Caco-2 (cell line): ENCODE measurements at regions not wholly inside any gene's neighbourhood (a gene's known extent, or its start where the extent isn't known, plus 50 kb on each side); places are given as distances from the start of the nearest gene placed in this dataset.
"Not testable (repeated sequence)": the region's sequence is repeated elsewhere in the genome, so short reads cannot be mapped to it uniquely, and the experiment has no call there.

Experiments
- BruUV-seq: library from RNA; stranded (reverse); fragments of 400-500 nt; replicated peaks from 2 replicates; lab custom pipeline; 2021; lab: Mats Ljungman, UMichigan
- CTCF ChIA-PET: fragments of 300-600 bp; sonication (Branson Sonifier 250); formaldehyde crosslinking; loops from one replicate; lab custom pipeline; 2022; ENCODE audit warnings: antibody characterized with exemption; lab: Charles Lee
- POLR2A ChIA-PET: fragments of 300-600 bp; sonication (Branson Sonifier 250); formaldehyde crosslinking; loops from one replicate; lab custom pipeline; 2022; ENCODE audit warnings: antibody characterized with exemption; lab: Charles Lee
- DNase-seq, 2 experiments: peaks; one replicate each; pipeline versions ENCODE4 v3.0.0 to v3.0.0-alpha.2; 2020 to 2022
- H3K27me3 ChIP-seq: replicated peaks from 2 replicates; pipeline ENCODE4 v1.6.0; 2011; ENCODE audit warnings: low read length; ENCODE audit not compliant: control insufficient read depth, insufficient read depth
- H3K36me3 ChIP-seq: 2 replicates; pipeline ENCODE4 v1.5.1; 2011; ENCODE audit warnings: low read length; ENCODE audit not compliant: control insufficient read depth, insufficient read depth
- H3K4me1 ChIP-seq: fragments of 250-450 bp; sonication (Bioruptor Pico); 2 replicates; pipeline ENCODE4 v1.5.1; 2020; ENCODE audit warnings: mild to moderate bottlenecking
- H3K4me3 ChIP-seq: 2 replicates; pipeline ENCODE4 v1.5.1; 2011; ENCODE audit warnings: low read depth, mild to moderate bottlenecking, control low read depth, low read length
- H3K9me3 ChIP-seq: fragments of 250-450 bp; sonication (Bioruptor Pico); 2 replicates; pipeline ENCODE4 v1.5.1; 2020; ENCODE audit warnings: mild to moderate bottlenecking, moderate library complexity
- H3K27ac Mint-ChIP-seq: one replicate; pipeline ENCODE4 v1.8.0; 2022; ENCODE audit warnings: mixed read lengths; ENCODE audit not compliant: unreplicated experiment
- H3K27me3 Mint-ChIP-seq: one replicate; pipeline ENCODE4 v1.8.0; 2022; ENCODE audit warnings: mixed read lengths; ENCODE audit not compliant: insufficient read depth, unreplicated experiment
- H3K36me3 Mint-ChIP-seq: one replicate; pipeline ENCODE4 v1.8.0; 2022; ENCODE audit warnings: mild to moderate bottlenecking, mixed read lengths; ENCODE audit not compliant: insufficient read depth, unreplicated experiment
- H3K4me1 Mint-ChIP-seq: one replicate; pipeline ENCODE4 v1.8.0; 2022; ENCODE audit warnings: low read depth, mixed read lengths; ENCODE audit not compliant: unreplicated experiment
- H3K4me3 Mint-ChIP-seq: one replicate; pipeline ENCODE4 v1.8.0; 2022; ENCODE audit warnings: mild to moderate bottlenecking, moderate library complexity, mixed read lengths; ENCODE audit not compliant: unreplicated experiment
- H3K9me3 Mint-ChIP-seq: one replicate; pipeline ENCODE4 v1.8.0; 2022; ENCODE audit warnings: mixed read lengths; ENCODE audit not compliant: unreplicated experiment
- intact Hi-C: fragments of 100-400 bp; cut with micrococcal nuclease; formaldehyde crosslinking; loops from one replicate; pipeline ENCODE4 v1.10.0; 2022; ENCODE audit not compliant: unreplicated experiment
- TF ChIP-seq, protein P1 (sequence below), 2 experiments: fragments of 200-600 bp in 1 of 2; IDR thresholded peaks; 1 replicate in 1 of 2; 2 replicates in 1 of 2; pipeline versions ENCODE4 v1.5.1 to v1.8.0; 2011 to 2022; ENCODE audit warnings: antibody characterized with exemption in 1 of 2, control low read depth in 1 of 2, inconsistent platforms in 1 of 2, low read depth in 1 of 2, low read length in 1 of 2, mild to moderate bottlenecking in 1 of 2, moderate library complexity in 1 of 2; ENCODE audit not compliant: insufficient read depth in 1 of 2, severe bottlenecking in 1 of 2, unreplicated experiment in 1 of 2

DNA sequence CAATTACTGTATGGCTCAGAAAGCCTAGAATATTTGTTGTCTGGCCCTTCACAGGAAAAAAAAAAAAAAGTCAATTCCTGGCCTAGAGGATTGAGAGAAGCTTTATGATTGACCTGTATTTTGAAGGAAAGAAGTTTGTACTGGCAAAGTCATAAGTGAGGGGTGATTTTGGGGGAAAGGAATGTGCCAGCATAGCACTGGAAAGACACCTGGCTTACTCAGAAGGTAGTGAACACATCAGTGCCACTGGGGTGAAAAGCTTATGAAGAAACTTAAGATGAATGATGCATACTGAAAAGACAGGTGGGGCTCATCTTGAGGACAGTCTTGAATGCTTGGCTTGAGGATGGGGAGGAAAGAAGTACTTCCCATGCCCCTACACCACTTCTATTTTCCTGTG, 127.9 kb upstream of the RASA1 start:
- ChIA-PET POLR2A (no interaction called here), CTCF (no interaction called here)
- Mint-ChIP-seq H3K9me3 (no peaks in the 10 kb centered on the region), H3K27me3 (peaks cover 3% of the 10 kb centered on the region), H3K27ac (no peak overlapping the region), H3K4me3 (no peak overlapping the region), H3K4me1 (no peaks in the 10 kb centered on the region), H3K36me3 (no peaks in the 10 kb centered on the region)
- TF ChIP-seq, protein P1, sequence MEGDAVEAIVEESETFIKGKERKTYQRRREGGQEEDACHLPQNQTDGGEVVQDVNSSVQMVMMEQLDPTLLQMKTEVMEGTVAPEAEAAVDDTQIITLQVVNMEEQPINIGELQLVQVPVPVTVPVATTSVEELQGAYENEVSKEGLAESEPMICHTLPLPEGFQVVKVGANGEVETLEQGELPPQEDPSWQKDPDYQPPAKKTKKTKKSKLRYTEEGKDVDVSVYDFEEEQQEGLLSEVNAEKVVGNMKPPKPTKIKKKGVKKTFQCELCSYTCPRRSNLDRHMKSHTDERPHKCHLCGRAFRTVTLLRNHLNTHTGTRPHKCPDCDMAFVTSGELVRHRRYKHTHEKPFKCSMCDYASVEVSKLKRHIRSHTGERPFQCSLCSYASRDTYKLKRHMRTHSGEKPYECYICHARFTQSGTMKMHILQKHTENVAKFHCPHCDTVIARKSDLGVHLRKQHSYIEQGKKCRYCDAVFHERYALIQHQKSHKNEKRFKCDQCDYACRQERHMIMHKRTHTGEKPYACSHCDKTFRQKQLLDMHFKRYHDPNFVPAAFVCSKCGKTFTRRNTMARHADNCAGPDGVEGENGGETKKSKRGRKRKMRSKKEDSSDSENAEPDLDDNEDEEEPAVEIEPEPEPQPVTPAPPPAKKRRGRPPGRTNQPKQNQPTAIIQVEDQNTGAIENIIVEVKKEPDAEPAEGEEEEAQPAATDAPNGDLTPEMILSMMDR (IDR thresholded peaks at IDR 0.05; ENCODE audit: insufficient read depth in 1 of 2, low read depth in 1 of 2, low read length in 1 of 2, severe bottlenecking in 1 of 2, unreplicated experiment in 1 of 2): no peak
- intact Hi-C loops: no loop called here
- 0 out of 2 replicates have a peak, but pooled peaks cover 2% of the 10 kb centered on the region for H3K4me1 ChIP-seq
- no peaks in the 10 kb centered on the region for H3K27me3 ChIP-seq
- no peak overlapping the region for H3K4me3 ChIP-seq
- DNase-seq: no peak
- no TSS peak for BruUV-seq
- H3K36me3 ChIP-seq: no peaks in the 10 kb centered on the region
- no peaks in the 10 kb centered on the region for H3K9me3 ChIP-seq

DNA sequence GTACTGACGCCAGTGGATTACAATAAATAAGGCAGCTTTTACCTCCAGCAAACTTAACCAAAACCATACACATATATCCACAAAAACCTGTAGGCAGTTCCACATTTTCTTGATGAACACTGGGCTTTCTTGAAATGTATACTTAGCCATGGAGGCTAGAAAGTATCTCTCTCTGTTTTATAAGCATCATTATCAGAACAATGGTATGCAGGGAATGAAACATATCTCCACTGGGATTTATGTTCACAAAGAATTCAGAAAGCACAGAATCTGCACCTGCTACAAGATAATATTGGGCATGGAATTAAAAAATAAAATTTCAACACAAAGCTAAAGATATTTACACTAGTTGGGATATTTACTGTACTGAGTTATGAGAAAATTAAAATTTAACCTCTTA, 126.1 kb upstream of the RASA1 start:
- Histone ChIP-seq H3K9me3 (no peaks in the 10 kb centered on the region), H3K4me1 (peaks cover 2% of the 10 kb centered on the region; the same call in 1 of the 2 replicates), H3K36me3 (no peaks in the 10 kb centered on the region), H3K4me3 (no peak overlapping the region), H3K27me3 (no peaks in the 10 kb centered on the region)
- peaks cover 7% of the 10 kb centered on the region for H3K4me1 Mint-ChIP-seq
- H3K9me3 Mint-ChIP-seq: peaks cover 10% of the 10 kb centered on the region
- intact Hi-C loops: no loop called here
- TF ChIP-seq, protein P1 (IDR thresholded peaks at IDR 0.05; ENCODE audit: insufficient read depth in 1 of 2, low read depth in 1 of 2, low read length in 1 of 2, severe bottlenecking in 1 of 2, unreplicated experiment in 1 of 2): no peak
- no peak overlapping the region for H3K27ac Mint-ChIP-seq
- POLR2A ChIA-PET: no interaction called here
- H3K27me3 Mint-ChIP-seq: peaks cover 3% of the 10 kb centered on the region
- no TSS peak for BruUV-seq
- no peak overlapping the region for H3K4me3 Mint-ChIP-seq
- CTCF ChIA-PET: no interaction called here
- H3K36me3 Mint-ChIP-seq: no peaks in the 10 kb centered on the region
- no peak for DNase-seq

DNA sequence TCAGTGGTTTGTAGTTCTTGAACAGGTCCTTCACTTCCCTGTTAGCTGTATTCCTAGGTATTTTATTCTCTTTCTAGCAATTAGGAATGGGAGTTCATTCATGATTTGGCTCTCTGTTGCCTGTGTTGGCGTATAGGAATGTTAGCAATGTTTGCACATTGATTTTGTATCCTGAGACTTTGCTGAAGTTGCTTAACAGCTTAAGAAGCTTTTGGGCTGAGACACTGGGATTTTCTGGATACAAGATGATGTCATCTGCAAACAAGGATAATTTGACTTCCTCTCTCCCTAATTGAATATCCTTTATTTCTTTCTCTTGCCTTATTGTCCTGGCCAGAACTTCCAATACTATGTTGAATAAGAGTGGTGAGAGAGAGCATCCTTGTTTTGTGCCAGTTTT, 121.8 kb upstream of the RASA1 start:
- POLR2A ChIA-PET, H3K27me3 Mint-ChIP-seq, H3K4me1 ChIP-seq, DNase-seq, intact Hi-C loops, BruUV-seq, H3K27me3 ChIP-seq, H3K36me3 Mint-ChIP-seq, H3K4me3 Mint-ChIP-seq, H3K4me1 Mint-ChIP-seq, H3K9me3 ChIP-seq, H3K9me3 Mint-ChIP-seq, CTCF ChIA-PET, H3K36me3 ChIP-seq, H3K4me3 ChIP-seq: not testable (repeated sequence)
- H3K27ac Mint-ChIP-seq: peak overlapping the region; percentile 15

DNA sequence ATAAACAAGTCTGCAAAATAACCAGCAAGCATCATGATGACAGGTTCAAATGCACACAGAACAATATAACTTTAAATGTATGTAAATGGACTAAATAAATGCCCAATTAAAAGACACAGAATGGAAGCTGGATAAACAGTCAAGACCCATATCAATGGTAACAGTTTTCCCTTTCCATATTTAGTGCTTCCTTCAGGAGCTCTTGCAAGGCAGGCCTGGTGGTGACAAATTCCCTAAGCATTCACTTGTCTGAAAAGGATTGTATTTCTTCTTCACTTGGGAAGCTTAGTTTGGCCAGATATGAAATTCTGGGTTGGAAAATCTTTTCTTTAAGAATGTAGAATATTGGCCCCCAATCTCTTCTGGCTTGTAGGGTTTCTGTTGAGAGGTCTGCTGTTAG, 120.2 kb upstream of the RASA1 start:
- Histone ChIP-seq H3K36me3 (no peaks in the 10 kb centered on the region), H3K27me3 (no peaks in the 10 kb centered on the region), H3K4me3 (no peak overlapping the region), H3K4me1 (no peaks in the 10 kb centered on the region; the same call in 1 of the 2 replicates), H3K9me3 (no peaks in the 10 kb centered on the region)
- H3K9me3 Mint-ChIP-seq: peaks cover 10% of the 10 kb centered on the region
- TF ChIP-seq, protein P1 (IDR thresholded peaks at IDR 0.05; ENCODE audit: insufficient read depth in 1 of 2, low read depth in 1 of 2, low read length in 1 of 2, severe bottlenecking in 1 of 2, unreplicated experiment in 1 of 2): no peak
- no TSS peak for BruUV-seq
- intact Hi-C loops: no loop called here
- ChIA-PET POLR2A (no interaction called here), CTCF (no interaction called here)
- no peak overlapping the region for H3K27ac Mint-ChIP-seq
- no peaks in the 10 kb centered on the region for H3K36me3 Mint-ChIP-seq
- H3K4me1 Mint-ChIP-seq: peaks cover 7% of the 10 kb centered on the region
- no peak overlapping the region for H3K4me3 Mint-ChIP-seq
- no peaks in the 10 kb centered on the region for H3K27me3 Mint-ChIP-seq
- no peak for DNase-seq
